IMR-90 (cell line): ENCODE measurements at regions not wholly inside any gene's neighbourhood (a gene's known extent, or its start where the extent isn't known, plus 50 kb on each side); places are given as distances from the start of the nearest gene placed in this dataset.

Source experiments
- ATAC-seq: fragments of 200-7000 bp; cut with Tn5 transposase; 2 replicates; pipeline ENCODE4 v1.9.1; 2020; ENCODE audit warnings: low read depth, mild to moderate bottlenecking, moderate library complexity
- BruUV-seq: library from RNA; stranded (reverse); fragments of 400-500 nt; replicated peaks from 2 replicates; lab custom pipeline; 2021; lab: Mats Ljungman, UMichigan
- CTCF ChIA-PET: fragments of 300-600 bp; formaldehyde crosslinking; extraction: SDS; loops from one replicate; lab custom pipeline; 2021; ENCODE audit warnings: antibody characterized with exemption; lab: Yijun Ruan, JAX
- POLR2A ChIA-PET: fragments of 300-600 bp; sonication (Branson Sonifier 250); formaldehyde crosslinking; loops from one replicate; lab custom pipeline; 2022; ENCODE audit warnings: antibody characterized with exemption; ENCODE audit not compliant: unreplicated experiment; lab: Charles Lee
- DNase-seq: peaks from one replicate; pipeline ENCODE4 v3.0.0; 2013
- H2AFZ ChIP-seq: replicated peaks from 2 replicates; pipeline ENCODE3; 2013; ENCODE audit warnings: low read length, mild to moderate bottlenecking; ENCODE audit not compliant: poor library complexity
- H2AK5ac ChIP-seq: 2 replicates; pipeline ENCODE4 v1.6.1; 2013; ENCODE audit warnings: low read depth, low read length, inconsistent platforms
- H2AK9ac ChIP-seq: replicated peaks from 2 replicates; pipeline ENCODE3; 2013; ENCODE audit warnings: mild to moderate bottlenecking, low read depth, low read length, moderate library complexity; ENCODE audit not compliant: poor library complexity
- H2BK120ac ChIP-seq: 2 replicates; pipeline ENCODE4 v1.6.1; 2013; ENCODE audit warnings: low read depth, low read length, inconsistent platforms
- H2BK15ac ChIP-seq: 3 replicates; pipeline ENCODE4 v1.6.1; 2013; ENCODE audit warnings: low read depth, low read length, inconsistent platforms
- H2BK20ac ChIP-seq: 2 replicates; pipeline ENCODE4 v1.6.1; 2013; ENCODE audit warnings: low read depth, mild to moderate bottlenecking, inconsistent platforms, low read length, moderate library complexity
- H2BK5ac ChIP-seq: 2 replicates; pipeline ENCODE4 v1.6.1; 2013; ENCODE audit warnings: mild to moderate bottlenecking, low read depth, low read length, inconsistent platforms; ENCODE audit not compliant: poor library complexity, severe bottlenecking
- H3K14ac ChIP-seq: replicated peaks from 2 replicates; pipeline ENCODE4 v1.6.1; 2013; ENCODE audit warnings: low read depth, low read length, inconsistent platforms
- H3K18ac ChIP-seq: 2 replicates; pipeline ENCODE4 v1.6.1; 2013; ENCODE audit warnings: low read depth, low read length, control low read depth
- H3K23ac ChIP-seq: 2 replicates; pipeline ENCODE4 v1.6.1; 2013; ENCODE audit warnings: low read depth, low read length, inconsistent platforms
- H3K27ac ChIP-seq: 2 replicates; pipeline ENCODE4 v1.5.1; 2013; ENCODE audit warnings: mild to moderate bottlenecking, control low read depth, low read length; ENCODE audit not compliant: insufficient read depth
- H3K27me3 ChIP-seq: 2 replicates; pipeline ENCODE4 v1.6.1; 2013; ENCODE audit warnings: low read length; ENCODE audit not compliant: control insufficient read depth, insufficient read depth
- H3K36me3 ChIP-seq: 2 replicates; pipeline ENCODE4 v1.6.1; 2013; ENCODE audit warnings: low read length, mixed read lengths; ENCODE audit not compliant: control insufficient read depth, insufficient read depth
- H3K4ac ChIP-seq: 2 replicates; pipeline ENCODE4 v1.6.1; 2013; ENCODE audit warnings: low read depth, low read length, inconsistent platforms
- H3K4me1 ChIP-seq: 2 replicates; pipeline ENCODE4 v1.6.1; 2013; ENCODE audit warnings: low read length, mixed read lengths; ENCODE audit not compliant: control insufficient read depth, insufficient read depth
- H3K4me2 ChIP-seq: 2 replicates; pipeline ENCODE4 v1.6.1; 2013; ENCODE audit warnings: low read depth, mild to moderate bottlenecking, control low read depth, low read length, moderate library complexity
- H3K4me3 ChIP-seq: 2 replicates; pipeline ENCODE4 v1.5.1; 2013; ENCODE audit warnings: low read depth, mild to moderate bottlenecking, control low read depth, low read length, moderate library complexity; ENCODE audit not compliant: insufficient read depth
- H3K56ac ChIP-seq: 2 replicates; pipeline ENCODE4 v1.6.1; 2013; ENCODE audit warnings: low read length, inconsistent platforms; ENCODE audit not compliant: insufficient read depth; ENCODE audit errors: extremely low read depth
- H3K79me1 ChIP-seq, 2 experiments: 2 replicates each; pipeline ENCODE4 v1.6.1; 2013; ENCODE audit warnings: low read length in 2 of 2, inconsistent platforms in 1 of 2, low read depth in 1 of 2
- H3K9ac ChIP-seq: 2 replicates; pipeline ENCODE4 v1.6.1; 2013; ENCODE audit warnings: low read depth, low read length, control low read depth
- H3K9me1 ChIP-seq: 2 replicates; pipeline ENCODE4 v1.6.1; 2013; ENCODE audit warnings: low read length, inconsistent platforms; ENCODE audit not compliant: insufficient read depth
- H3K9me3 ChIP-seq: 2 replicates; pipeline ENCODE4 v1.6.1; 2013; ENCODE audit warnings: low read length; ENCODE audit not compliant: control insufficient read depth, insufficient read depth
- H4K20me1 ChIP-seq: 2 replicates; pipeline ENCODE4 v1.6.1; 2013; ENCODE audit warnings: low read length, inconsistent platforms; ENCODE audit not compliant: insufficient read depth
- H4K5ac ChIP-seq: 2 replicates; pipeline ENCODE4 v1.6.1; 2013; ENCODE audit warnings: mild to moderate bottlenecking, low read depth, low read length, control low read depth
- H4K8ac ChIP-seq, 2 experiments: 2 replicates each; pipeline ENCODE4 v1.6.1; 2013; ENCODE audit warnings: low read depth in 2 of 2, low read length in 2 of 2, control low read depth in 1 of 2, inconsistent platforms in 1 of 2
- H4K91ac ChIP-seq: 2 replicates; pipeline ENCODE4 v1.6.1; 2013; ENCODE audit warnings: low read depth, low read length, inconsistent platforms; ENCODE audit not compliant: insufficient read depth
- BHLHE40 ChIP-seq: fragments of 150-350 bp; IDR thresholded peaks from 2 replicates; pipeline ENCODE4 v1.6.1; 2016; ENCODE audit warnings: mild to moderate bottlenecking, low read depth, low read length
- CEBPB ChIP-seq: IDR thresholded peaks from 2 replicates; pipeline ENCODE4 v1.6.1; 2012; ENCODE audit warnings: low read depth, low read length, improper control_type of control experiment
- CHD1 ChIP-seq: IDR thresholded peaks from 2 replicates; pipeline ENCODE4 v1.6.1; 2012; ENCODE audit warnings: low read depth, low read length, improper control_type of control experiment
- FOS ChIP-seq: fragments of 150-350 bp; IDR thresholded peaks from 2 replicates; pipeline ENCODE4 v1.6.1; 2016; ENCODE audit warnings: low read depth, low read length
- MAFK ChIP-seq: IDR thresholded peaks from 2 replicates; pipeline ENCODE4 v1.6.1; 2012; ENCODE audit warnings: low read depth, low read length, improper control_type of control experiment
- MAZ ChIP-seq: IDR thresholded peaks from 2 replicates; pipeline ENCODE4 v1.6.1; 2012; ENCODE audit warnings: low read depth, mild to moderate bottlenecking, low read length, improper control_type of control experiment, moderate library complexity, borderline replicate concordance
- NFE2L2 ChIP-seq: fragments of 150-350 bp; IDR thresholded peaks from 2 replicates; pipeline ENCODE4 v1.6.1; 2016; ENCODE audit warnings: low read depth, mild to moderate bottlenecking, low read length
- POLR2A ChIP-seq: IDR thresholded peaks from 2 replicates; pipeline ENCODE4 v1.6.1; 2012; ENCODE audit warnings: mild to moderate bottlenecking, low read depth, low read length
- RAD21 ChIP-seq: IDR thresholded peaks from 2 replicates; pipeline ENCODE4 v1.6.1; 2012; ENCODE audit warnings: low read length, improper control_type of control experiment
- RCOR1 ChIP-seq: IDR thresholded peaks from 2 replicates; pipeline ENCODE4 v1.6.1; 2012; ENCODE audit warnings: mild to moderate bottlenecking, low read length, improper control_type of control experiment; ENCODE audit not compliant: insufficient replicate concordance
- SMC3 ChIP-seq: fragments of 150-350 bp; IDR thresholded peaks from 2 replicates; pipeline ENCODE4 v1.6.1; 2016; ENCODE audit warnings: low read depth, mild to moderate bottlenecking, antibody characterized with exemption, low read length, moderate library complexity
- WGBS, 2 experiments: methylation state at CpG; one replicate each; pipeline versions ENCODE4 v1.1.5 to v1.1.7; 2013; ENCODE audit warnings: missing lambda C conversion rate in 2 of 2; ENCODE audit not compliant: insufficient read length in 1 of 2; ENCODE audit errors: extremely low coverage in 2 of 2; 5-methylcytosine and 5-hydroxymethylcytosine counted together
- dilution Hi-C: fragments of 300-500 bp; cut with HindIII; formaldehyde crosslinking; loops from one replicate; pipeline ENCODE4 v1.14.3; 2018; ENCODE audit warnings: low sequenced_read_pairs; ENCODE audit not compliant: unreplicated experiment
- in situ Hi-C: fragments of 300-500 bp; cut with MboI; formaldehyde crosslinking; loops from 3 replicates; pipeline ENCODE4 v1.14.3; 2019; ENCODE audit warnings: low sequenced_read_pairs, inconsistent platforms, mixed read lengths
- intact Hi-C: fragments of 100-400 bp; cut with micrococcal nuclease; formaldehyde crosslinking; loops from 2 replicates; pipeline ENCODE4 v1.10.0; 2022
- TF ChIP-seq, protein P1 (sequence below): fragments of 150-350 bp; IDR thresholded peaks from 2 replicates; pipeline ENCODE4 v1.6.1; 2017; ENCODE audit warnings: mild to moderate bottlenecking, antibody characterized with exemption, low read length, low read depth
- TF ChIP-seq, protein P2 (sequence below): conservative IDR thresholded peaks from 2 replicates; pipeline ENCODE4 v1.5.1; 2012; ENCODE audit warnings: mild to moderate bottlenecking, low read depth, low read length, improper control_type of control experiment
- TF ChIP-seq, protein P3 (sequence below): fragments of 150-350 bp; IDR thresholded peaks from 2 replicates; pipeline ENCODE4 v1.6.1; 2016; ENCODE audit warnings: low read depth, mild to moderate bottlenecking, low read length, moderate library complexity, borderline replicate concordance

DNA sequence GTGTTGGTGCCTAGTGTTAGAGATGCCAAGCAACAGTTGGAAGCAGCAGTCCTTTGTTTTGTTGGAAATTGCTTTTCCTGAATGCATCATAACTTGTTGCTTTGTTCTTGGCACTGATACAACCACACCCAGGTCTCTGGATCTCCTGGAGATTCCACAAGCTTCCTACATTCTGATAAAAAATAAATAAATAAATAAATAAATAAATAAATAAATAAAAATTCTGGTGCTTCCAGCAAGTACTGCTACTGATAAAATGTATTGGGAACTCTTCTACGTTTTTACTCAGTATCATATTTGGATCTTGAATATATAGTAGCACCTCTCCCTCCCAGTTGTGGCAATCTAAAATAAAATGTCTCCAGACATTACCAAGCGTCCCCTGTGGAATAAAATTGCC is 62.7 kb upstream of the GRID2 start:
- Histone ChIP-seq H3K4me1 (no peaks in the 10 kb centered on the region), H3K36me3 (no peaks in the 10 kb centered on the region), H4K20me1 (no peaks in the 10 kb centered on the region), H3K4me2 (no peak overlapping the region), H2BK120ac (no peak overlapping the region), H3K9ac (no peak overlapping the region), H2AK9ac (no peak overlapping the region), H3K4ac (no peak overlapping the region), H3K14ac (no peak overlapping the region), H2AFZ (no peak overlapping the region), H3K27ac (no peak overlapping the region), H3K9me1 (no peaks in the 10 kb centered on the region), H2BK5ac (no peak overlapping the region), H2BK15ac (no peak overlapping the region), H4K5ac (no peak overlapping the region), H3K27me3 (no peaks in the 10 kb centered on the region), H3K4me3 (no peak overlapping the region), H3K56ac (no peak overlapping the region), H3K23ac (no peak overlapping the region), H2AK5ac (no peak overlapping the region), H3K18ac (no peak overlapping the region), H4K91ac (no peak overlapping the region), H3K9me3 (peaks cover 7% of the 10 kb centered on the region), H2BK20ac (no peak overlapping the region), H4K8ac (no peak overlapping the region), H3K79me1 (no peaks in the 10 kb centered on the region)
- WGBS, 2 experiments: no CpG with 5 or more reads among the region's 2 CpGs
- TF ChIP-seq MAZ (no peak), FOS (no peak), SMC3 (no peak), RCOR1 (no peak), CHD1 (no peak), NFE2L2 (no peak), MAFK (no peak), CEBPB (no peak), BHLHE40 (no peak), POLR2A (no peak), RAD21 (no peak)
- TF ChIP-seq, protein P1, sequence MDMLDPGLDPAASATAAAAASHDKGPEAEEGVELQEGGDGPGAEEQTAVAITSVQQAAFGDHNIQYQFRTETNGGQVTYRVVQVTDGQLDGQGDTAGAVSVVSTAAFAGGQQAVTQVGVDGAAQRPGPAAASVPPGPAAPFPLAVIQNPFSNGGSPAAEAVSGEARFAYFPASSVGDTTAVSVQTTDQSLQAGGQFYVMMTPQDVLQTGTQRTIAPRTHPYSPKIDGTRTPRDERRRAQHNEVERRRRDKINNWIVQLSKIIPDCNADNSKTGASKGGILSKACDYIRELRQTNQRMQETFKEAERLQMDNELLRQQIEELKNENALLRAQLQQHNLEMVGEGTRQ: no peak
- TF ChIP-seq, protein P2, sequence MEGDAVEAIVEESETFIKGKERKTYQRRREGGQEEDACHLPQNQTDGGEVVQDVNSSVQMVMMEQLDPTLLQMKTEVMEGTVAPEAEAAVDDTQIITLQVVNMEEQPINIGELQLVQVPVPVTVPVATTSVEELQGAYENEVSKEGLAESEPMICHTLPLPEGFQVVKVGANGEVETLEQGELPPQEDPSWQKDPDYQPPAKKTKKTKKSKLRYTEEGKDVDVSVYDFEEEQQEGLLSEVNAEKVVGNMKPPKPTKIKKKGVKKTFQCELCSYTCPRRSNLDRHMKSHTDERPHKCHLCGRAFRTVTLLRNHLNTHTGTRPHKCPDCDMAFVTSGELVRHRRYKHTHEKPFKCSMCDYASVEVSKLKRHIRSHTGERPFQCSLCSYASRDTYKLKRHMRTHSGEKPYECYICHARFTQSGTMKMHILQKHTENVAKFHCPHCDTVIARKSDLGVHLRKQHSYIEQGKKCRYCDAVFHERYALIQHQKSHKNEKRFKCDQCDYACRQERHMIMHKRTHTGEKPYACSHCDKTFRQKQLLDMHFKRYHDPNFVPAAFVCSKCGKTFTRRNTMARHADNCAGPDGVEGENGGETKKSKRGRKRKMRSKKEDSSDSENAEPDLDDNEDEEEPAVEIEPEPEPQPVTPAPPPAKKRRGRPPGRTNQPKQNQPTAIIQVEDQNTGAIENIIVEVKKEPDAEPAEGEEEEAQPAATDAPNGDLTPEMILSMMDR: no peak
- TF ChIP-seq, protein P3, sequence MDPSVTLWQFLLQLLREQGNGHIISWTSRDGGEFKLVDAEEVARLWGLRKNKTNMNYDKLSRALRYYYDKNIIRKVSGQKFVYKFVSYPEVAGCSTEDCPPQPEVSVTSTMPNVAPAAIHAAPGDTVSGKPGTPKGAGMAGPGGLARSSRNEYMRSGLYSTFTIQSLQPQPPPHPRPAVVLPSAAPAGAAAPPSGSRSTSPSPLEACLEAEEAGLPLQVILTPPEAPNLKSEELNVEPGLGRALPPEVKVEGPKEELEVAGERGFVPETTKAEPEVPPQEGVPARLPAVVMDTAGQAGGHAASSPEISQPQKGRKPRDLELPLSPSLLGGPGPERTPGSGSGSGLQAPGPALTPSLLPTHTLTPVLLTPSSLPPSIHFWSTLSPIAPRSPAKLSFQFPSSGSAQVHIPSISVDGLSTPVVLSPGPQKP: no peak
- dilution Hi-C loops (no loop called here), in situ Hi-C loops (no loop called here), intact Hi-C loops (no loop called here)
- DNase-seq (no peak), ATAC-seq (no peak)
- POLR2A ChIA-PET: no interaction called here
- CTCF ChIA-PET: interaction anchor here (1.0 kb wide), 1 partner anchor 28 kb away, joined by 3 read pairs; no protein-coding TSS in a partner anchor
- no TSS peak for BruUV-seq
